HG03159 (cell line): ENCODE measurements at regions not wholly inside any gene's neighbourhood (a gene's known extent, or its start where the extent isn't known, plus 50 kb on each side); places are given as distances from the start of the nearest gene placed in this dataset.
"Not testable (repeated sequence)": the region's sequence is repeated elsewhere in the genome, so short reads cannot be mapped to it uniquely, and the experiment has no call there.

Source experiments
- ATAC-seq: cut with Tn5 transposase; IDR thresholded peaks from one replicate; pipeline ENCODE4 v1.9.1; 2021; ENCODE audit warnings: mild to moderate bottlenecking, moderate library complexity; ENCODE audit not compliant: unreplicated experiment

- ATAC-seq = no peak
These were observed 1097.6 kb downstream of the JRKL start for GRCh38 chr11:97487387-97487786.

- ATAC-seq = no peak
These were observed 1109.1 kb downstream of the JRKL start for GRCh38 chr11:97498891-97499290.

DNA sequence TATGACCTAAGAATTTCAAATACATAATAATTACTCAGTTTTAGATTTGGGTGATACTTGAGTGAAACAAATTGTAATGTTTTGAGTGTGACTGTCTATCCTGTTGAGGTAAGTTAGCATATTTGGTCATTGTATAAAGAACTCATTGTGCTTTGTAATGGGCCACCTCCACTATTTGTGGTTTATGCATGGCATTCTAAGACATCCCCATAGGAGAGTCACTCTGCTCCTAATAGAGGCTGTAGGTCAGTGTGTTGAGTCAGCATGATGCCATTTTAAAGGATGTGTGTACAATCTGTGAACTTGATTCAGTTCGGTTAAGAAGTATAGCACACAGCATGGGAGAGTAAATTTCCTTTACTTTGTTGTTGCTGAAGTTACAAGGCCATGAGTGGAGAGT, 1112.4 kb downstream of the JRKL start:
- ATAC-seq = no peak

- no peak for ATAC-seq
These were observed 1116.4 kb downstream of the JRKL start for GRCh38 chr11:97506076-97506759.

- no peak for ATAC-seq
These were observed 1124.6 kb downstream of the JRKL start for GRCh38 chr11:97514446-97514845.

GRCh38 chr11:97516688-97517087, 1126.9 kb downstream of the JRKL start:
- ATAC-seq = no peak

- ATAC-seq = no peak
These were observed 1135.5 kb downstream of the JRKL start for GRCh38 chr11:97525273-97525672.

DNA sequence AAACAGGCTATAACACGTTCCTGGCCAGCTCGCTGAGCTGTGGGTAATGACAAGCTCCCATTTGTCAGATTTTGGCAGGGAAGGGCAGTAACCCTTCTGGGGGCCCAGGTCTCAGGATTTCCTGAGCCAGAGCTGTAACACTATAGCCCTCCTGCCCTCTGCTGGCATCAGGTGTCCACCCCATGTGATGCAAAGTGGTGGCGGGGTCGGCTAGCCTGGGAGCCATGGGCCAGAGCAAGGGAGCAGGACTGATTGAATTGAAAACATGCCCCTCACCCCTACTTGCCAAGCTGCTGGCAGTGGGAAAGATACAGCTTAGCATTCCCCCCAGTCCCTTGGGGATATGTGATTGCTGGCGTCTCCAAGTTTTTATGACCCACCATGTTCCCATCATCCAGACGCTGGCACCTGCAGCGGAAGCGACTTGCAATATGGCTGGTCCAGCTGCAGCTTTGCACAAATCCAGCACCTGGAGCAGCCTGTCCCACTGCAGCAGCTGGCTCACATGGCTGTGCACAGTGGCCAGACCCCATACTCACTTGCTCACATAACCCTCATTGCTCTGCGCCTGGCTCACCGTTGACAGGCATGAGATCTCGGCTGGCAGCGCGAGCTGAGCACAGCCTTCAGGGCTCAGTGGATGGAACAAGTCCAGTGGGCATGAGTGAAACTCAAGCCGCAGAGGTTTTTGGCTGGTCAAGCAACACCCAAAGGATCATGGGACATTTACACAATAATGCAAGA, 1147.8 kb downstream of the JRKL start:
- ATAC-seq = no peak

GRCh38 chr11:97544431-97544830, 1154.6 kb downstream of the JRKL start:
- ATAC-seq = no peak

DNA sequence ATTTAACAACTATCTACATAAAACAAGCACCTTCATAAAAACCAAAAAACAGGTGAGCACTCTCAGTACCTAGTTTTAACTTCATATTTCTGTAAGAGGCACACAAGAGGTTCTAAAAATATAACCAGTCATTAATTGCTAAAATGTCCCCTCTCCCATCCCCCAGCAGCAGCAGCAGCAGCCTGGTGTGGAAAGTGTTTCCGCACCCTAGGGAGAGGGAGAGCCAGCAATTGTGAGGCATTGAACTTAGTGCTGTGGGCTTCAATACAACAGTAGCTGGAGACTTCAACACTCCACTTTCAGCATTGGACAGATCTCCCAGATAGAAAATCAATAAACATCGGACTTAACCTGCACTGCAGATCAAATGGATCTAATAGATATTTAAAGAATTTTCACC, 1158.5 kb downstream of the JRKL start:
- no peak for ATAC-seq

- no peak for ATAC-seq
These were observed 1167.6 kb downstream of the JRKL start for GRCh38 chr11:97557399-97557798.

DNA sequence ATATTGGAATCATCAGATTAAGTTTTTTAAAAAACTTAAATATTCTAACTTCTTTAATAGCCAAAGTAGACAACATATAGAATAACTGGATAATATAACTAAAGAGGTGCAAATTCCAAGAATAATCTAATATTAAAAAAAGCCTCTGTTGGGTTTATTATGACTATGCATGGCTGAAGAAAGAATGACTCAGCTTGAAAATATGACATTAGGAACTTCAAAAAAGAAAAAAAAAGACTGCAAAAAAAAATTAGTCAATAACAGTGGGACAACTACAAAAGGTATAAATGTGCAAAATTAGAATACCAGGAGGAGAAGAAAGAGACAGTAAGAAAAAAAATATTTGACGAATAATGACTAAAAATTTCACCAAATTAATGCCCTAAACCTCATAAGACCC, 1178.0 kb downstream of the JRKL start:
- no peak for ATAC-seq

- no peak for ATAC-seq
These were observed 1180.8 kb downstream of the JRKL start for GRCh38 chr11:97570636-97571035.

DNA sequence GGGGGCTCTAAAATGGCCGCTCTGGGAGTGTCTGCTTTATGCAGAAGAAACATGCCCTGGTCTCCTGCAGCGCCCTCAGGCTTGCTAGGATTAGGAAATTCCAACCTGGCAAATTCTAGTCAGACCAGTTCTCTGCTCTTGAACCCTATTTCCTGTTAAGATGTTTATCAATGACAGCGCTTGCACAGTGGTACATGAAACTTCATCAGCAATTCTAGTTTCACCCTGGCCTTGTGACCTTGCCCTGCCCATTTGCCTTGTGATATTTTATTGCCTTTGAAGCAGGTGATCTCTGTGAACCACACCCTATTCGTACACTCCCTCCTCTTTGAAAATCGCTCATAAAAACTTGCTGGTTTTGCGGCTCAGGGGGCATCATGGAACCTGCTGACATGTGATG, 1184.0 kb downstream of the JRKL start:
- not testable (repeated sequence) for ATAC-seq

DNA sequence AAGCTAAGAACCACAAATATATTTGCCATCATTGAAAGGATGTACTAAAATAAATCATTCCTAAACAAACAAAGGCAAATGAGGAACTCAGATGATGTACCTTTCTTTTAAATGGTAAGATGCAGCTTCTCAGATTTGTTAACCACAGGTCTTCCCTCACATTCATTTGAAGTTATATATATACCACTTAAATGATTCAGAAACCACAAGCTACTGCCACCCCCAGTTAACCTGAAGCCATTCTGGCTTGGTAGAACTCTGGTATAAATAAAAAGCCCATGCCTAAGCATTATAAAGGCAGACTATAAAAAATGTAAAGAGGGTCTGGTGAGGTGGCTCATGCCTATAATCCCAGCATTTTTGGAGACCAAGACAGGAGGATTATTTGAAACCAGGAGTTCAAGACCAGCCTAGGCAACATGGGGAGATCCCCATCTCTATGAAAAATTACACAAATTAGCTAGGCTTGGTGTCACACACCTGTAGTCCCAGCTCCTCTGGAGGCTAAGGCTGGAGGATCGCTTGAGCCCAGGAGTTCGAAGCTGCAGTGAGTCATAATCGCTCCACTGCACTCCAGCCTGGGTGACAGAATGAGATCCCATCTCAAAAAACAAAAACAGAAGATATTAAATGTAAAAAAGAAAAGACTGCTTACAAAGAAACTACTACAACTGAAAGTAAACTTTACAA, 1185.3 kb downstream of the JRKL start:
- no peak for ATAC-seq

DNA sequence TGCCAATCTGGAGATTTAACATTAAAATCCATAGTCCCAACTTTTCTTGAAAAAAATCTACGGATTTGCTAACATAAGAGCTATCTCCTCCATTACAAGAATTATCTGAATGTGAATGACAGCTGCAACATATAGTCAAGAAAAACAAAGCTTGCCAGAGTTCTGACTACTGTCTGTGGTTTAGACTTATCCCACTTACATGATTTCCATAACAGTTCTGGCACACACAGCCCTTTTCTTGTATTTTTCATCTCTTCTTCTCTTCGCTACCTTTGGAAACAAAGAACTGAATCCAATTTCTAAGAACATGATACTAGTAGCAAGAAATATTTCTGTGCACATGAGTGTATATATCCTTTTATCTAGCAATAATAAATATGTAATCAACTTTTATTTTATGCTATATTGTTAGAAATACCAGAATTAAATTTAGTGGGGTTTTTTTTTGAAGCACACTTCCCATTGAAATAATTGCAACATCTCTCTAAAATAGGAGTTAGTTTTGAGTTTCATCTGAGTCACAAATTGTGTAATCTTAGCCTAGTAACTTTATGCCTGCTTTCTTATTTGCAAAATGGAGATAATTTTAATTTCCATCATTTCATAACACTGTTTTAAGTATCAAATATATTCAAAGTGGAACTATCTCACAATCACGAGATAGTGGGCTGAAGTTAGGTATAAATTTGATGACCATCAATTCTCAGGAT, 1217.6 kb downstream of the JRKL start:
- no peak for ATAC-seq

- ATAC-seq = no peak
These were observed 1220.2 kb downstream of the JRKL start for GRCh38 chr11:97610000-97610399.

GRCh38 chr11:97610854-97611253, 1221.0 kb downstream of the JRKL start:
- no peak for ATAC-seq

DNA sequence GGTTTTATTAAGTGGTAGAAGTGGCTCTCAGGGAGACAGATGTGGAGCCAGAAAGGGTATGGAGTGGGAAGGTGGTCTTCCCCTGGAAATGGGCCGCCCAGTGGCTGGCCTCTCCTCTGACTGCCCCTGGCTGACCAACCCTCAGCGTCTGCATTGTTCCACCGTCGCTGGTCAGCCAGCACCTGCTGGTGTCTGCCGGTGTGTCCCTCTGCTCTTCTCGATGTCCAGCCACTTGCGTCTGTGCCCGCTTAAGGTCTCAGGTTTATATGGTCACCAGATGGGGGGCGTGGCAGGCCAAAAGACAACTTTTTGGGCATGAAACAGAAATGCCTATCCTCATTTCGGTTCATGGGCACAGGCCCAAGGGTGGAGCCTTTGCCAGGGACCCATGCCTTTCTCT, 1221.5 kb downstream of the JRKL start:
- ATAC-seq = no peak

DNA sequence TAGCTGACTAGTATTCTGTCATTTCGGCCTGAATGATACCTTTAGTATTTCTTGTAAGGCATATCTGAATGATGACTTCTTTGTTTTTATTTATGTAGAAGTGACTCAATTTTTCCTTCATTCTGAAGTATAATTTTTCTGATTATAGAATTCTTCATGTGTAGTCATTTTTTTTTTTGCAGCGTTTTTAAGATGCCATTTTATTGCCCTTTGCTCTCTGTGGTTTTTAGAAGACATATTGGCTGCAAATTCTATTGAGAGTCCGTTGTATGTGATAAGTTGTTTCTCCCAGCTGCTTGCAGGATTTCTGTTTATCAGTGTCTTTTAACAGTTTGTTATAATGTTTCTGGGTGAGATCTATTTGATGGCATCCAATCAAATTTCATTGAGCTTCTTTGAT, 1224.8 kb downstream of the JRKL start:
- no peak for ATAC-seq

- no peak for ATAC-seq
These were observed 1225.7 kb downstream of the JRKL start for GRCh38 chr11:97615546-97615945.
